ENCODE measurements at regions not wholly inside any gene's neighbourhood (a gene's known extent, or its start where the extent isn't known, plus 50 kb on each side); places are given as distances from the start of the nearest gene placed in this dataset.

- no peak for DNase-seq (ENCODE audit: low spot score in 2 of 2)
- H3K4me3 ChIP-seq: peak overlapping the region; percentile 32 to 62 (median 36)
- H3K9me3 ChIP-seq: no peaks in the 10 kb centered on the region
- intact Hi-C loops (cut with DNase I; ENCODE audit: low total_unique reads): no loop called here
- H3K36me3 ChIP-seq: no peaks in the 10 kb centered on the region
- H3K4me1 ChIP-seq: no peaks in the 10 kb centered on the region
- TF ChIP-seq POLR2AphosphoS5 (IDR thresholded peaks at IDR 0.05): no peak
- no peak for TF ChIP-seq CTCF (IDR thresholded peaks at IDR 0.05)
- no peak for TF ChIP-seq POLR2A (IDR thresholded peaks at IDR 0.05)
- no peaks in the 10 kb centered on the region for H3K27me3 ChIP-seq
- H3K27ac ChIP-seq: no peak overlapping the region
Measured at GRCh38 chr6:156634951-156635371, 142.2 kb upstream of the ARID1B start.

DNA sequence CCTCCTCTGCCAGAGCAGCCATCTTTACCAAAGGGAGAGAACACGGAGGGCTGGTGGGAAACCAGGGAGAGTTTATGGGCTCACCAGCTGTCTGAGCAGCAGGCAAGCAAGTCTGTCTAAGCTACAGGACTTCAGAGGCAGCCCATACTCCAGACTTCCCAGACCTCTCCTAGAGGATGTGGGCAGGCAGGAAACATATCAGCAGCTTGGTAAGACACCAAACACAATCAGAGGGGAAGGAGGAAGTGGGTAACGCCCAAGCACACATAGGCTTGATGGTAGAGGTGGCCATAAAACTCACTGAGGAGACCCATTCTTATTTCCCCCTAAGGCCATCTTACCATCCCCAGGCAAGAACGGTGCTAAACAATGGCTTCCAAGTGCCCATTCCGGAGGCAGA lies 143.1 kb upstream of the ARID1B start:
- Histone ChIP-seq H3K27ac (no peak overlapping the region), H3K4me3 (no peak overlapping the region), H3K4me1 (no peaks in the 10 kb centered on the region), H3K36me3 (no peaks in the 10 kb centered on the region), H3K27me3 (no peaks in the 10 kb centered on the region), H3K9me3 (no peaks in the 10 kb centered on the region)
- intact Hi-C loops (cut with DNase I; ENCODE audit: low total_unique reads): no loop called here
- DNase-seq (ENCODE audit: low spot score in 2 of 2): no peak
- TF ChIP-seq POLR2A (IDR thresholded peaks at IDR 0.05): no peak
- no peak for TF ChIP-seq CTCF (IDR thresholded peaks at IDR 0.05)
- no peak for TF ChIP-seq POLR2AphosphoS5 (IDR thresholded peaks at IDR 0.05)

DNA sequence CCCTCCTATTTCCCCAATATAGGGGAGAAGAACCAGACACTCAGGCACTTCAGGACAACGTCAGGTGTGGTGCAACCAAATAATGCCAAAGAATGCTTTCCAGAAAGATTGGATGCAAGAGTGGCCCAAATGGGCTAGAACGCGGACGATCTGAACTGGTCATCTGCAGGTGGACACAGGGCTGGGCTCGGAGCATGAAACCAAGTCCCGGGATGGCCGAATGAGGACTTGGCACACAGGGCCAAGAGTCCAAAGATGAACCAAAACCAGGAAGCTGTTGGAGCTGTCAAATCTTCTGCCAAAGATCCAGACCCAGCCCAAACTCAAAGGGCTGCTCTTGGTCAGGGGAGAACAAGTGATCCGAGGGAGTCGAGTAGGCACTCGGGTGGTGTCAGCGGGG lies 143.9 kb upstream of the ARID1B start:
- DNase-seq (ENCODE audit: low spot score in 2 of 2): no peak
- no peak for TF ChIP-seq POLR2A (IDR thresholded peaks at IDR 0.05)
- TF ChIP-seq CTCF (IDR thresholded peaks at IDR 0.05): no peak
- H3K9me3 ChIP-seq: no peaks in the 10 kb centered on the region
- no peak overlapping the region for H3K27ac ChIP-seq
- H3K36me3 ChIP-seq: no peaks in the 10 kb centered on the region
- no peaks in the 10 kb centered on the region for H3K4me1 ChIP-seq
- H3K27me3 ChIP-seq: no peaks in the 10 kb centered on the region
- H3K4me3 ChIP-seq: no peak overlapping the region
- intact Hi-C loops (cut with DNase I; ENCODE audit: low total_unique reads): no loop called here

DNA sequence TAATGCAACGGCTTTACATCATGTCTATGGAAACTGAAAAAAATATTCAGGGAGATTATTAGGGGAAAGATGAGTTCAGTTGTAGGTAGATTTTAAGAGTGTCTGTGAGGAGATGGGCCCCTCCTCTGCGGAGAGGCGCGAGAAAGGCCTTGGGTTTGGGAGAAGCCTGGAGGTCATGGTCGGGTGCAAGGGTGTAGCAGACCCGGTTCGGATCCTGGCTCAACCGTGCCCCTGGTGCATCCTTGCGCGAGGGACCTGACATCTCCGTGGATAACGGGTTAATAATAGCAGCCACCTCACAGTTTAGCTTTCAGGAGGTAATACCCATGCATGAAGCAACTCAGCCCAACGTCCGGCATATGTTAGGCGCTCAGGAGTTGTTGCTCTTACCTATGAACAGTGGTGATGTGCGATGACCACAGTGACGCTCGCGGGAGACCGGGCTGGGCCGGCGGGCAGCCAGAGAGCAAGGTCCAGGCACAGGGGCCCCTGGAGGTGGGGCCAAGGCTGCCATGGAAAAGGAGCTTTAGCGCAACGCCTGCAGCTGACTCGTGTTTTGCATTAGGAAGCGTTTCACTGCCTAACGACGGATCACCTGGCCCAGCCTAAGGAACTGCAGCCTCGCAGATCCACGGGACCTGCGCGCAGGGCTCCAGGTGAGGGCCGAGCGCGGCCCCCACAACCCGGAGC lies 146.4 kb upstream of the ARID1B start:
- no peak for DNase-seq (ENCODE audit: low spot score in 2 of 2)
- intact Hi-C loops (cut with DNase I; ENCODE audit: low total_unique reads): no loop called here
- no peak overlapping the region for H3K4me3 ChIP-seq
- H3K27ac ChIP-seq: no peak overlapping the region
- no peaks in the 10 kb centered on the region for H3K36me3 ChIP-seq
- TF ChIP-seq POLR2AphosphoS5 (IDR thresholded peaks at IDR 0.05): no peak
- no peak for TF ChIP-seq POLR2A (IDR thresholded peaks at IDR 0.05)
- no peak for TF ChIP-seq CTCF (IDR thresholded peaks at IDR 0.05)
- no peaks in the 10 kb centered on the region for H3K9me3 ChIP-seq
- no peaks in the 10 kb centered on the region for H3K27me3 ChIP-seq
- no peaks in the 10 kb centered on the region for H3K4me1 ChIP-seq

GRCh38 chr6:156628805-156629204 lies 148.4 kb upstream of the ARID1B start:
- H3K4me3 ChIP-seq: no peak overlapping the region
- no peaks in the 10 kb centered on the region for H3K4me1 ChIP-seq
- H3K27me3 ChIP-seq: no peaks in the 10 kb centered on the region
- H3K36me3 ChIP-seq: no peaks in the 10 kb centered on the region
- intact Hi-C loops (cut with DNase I; ENCODE audit: low total_unique reads): no loop called here
- no peak overlapping the region for H3K27ac ChIP-seq
- DNase-seq (ENCODE audit: low spot score in 2 of 2): no peak
- H3K9me3 ChIP-seq: no peaks in the 10 kb centered on the region
- TF ChIP-seq POLR2AphosphoS5 (IDR thresholded peaks at IDR 0.05): no peak
- TF ChIP-seq POLR2A (IDR thresholded peaks at IDR 0.05): no peak
- no peak for TF ChIP-seq CTCF (IDR thresholded peaks at IDR 0.05)

All from breast epithelium (tissue), 4 donors.